ENCODE measurements at regions not wholly inside any gene's neighbourhood (a gene's known extent, or its start where the extent isn't known, plus 50 kb on each side); places are given as distances from the start of the nearest gene placed in this dataset.

- TF ChIP-seq EZH2 (IDR thresholded peaks at IDR 0.05; ENCODE audit: borderline replicate concordance, insufficient read depth, low read depth, low read length, poor library complexity, severe bottlenecking) (no peak), CTCF (IDR thresholded peaks at IDR 0.05) (no peak)
These were observed 119.2 kb upstream of the ASCC3 start for GRCh38 chr6:101000341-101000740.

Measured in B cell (primary cell).